ENCODE measurements at regions not wholly inside any gene's neighbourhood (a gene's known extent, or its start where the extent isn't known, plus 50 kb on each side); places are given as distances from the start of the nearest gene placed in this dataset.

- intact Hi-C loops (cut with DNase I; ENCODE audit: low total_unique reads): no loop called here
- ATAC-seq (no peak), DNase-seq (no peak)
- no peaks in the 10 kb centered on the region for H3K9me3 ChIP-seq
- H3K4me3 ChIP-seq: no peak overlapping the region
- H3K27ac ChIP-seq: no peak overlapping the region
- H3K27me3 ChIP-seq: no peaks in the 10 kb centered on the region
- H3K36me3 ChIP-seq: no peaks in the 10 kb centered on the region
- in situ Hi-C loops (cut with MboI; ENCODE audit: low sequenced_read_pairs in 4 of 4): no loop called here
- TF ChIP-seq POLR2A (IDR thresholded peaks at IDR 0.05): no peak
- TF ChIP-seq CTCF (IDR thresholded peaks at IDR 0.05 in 4 of 5, conservative IDR thresholded peaks at IDR 0.05 in 1 of 5): no peak
- peaks cover 0 to 10% of the 10 kb centered on the region in 2 donors for H3K4me1 ChIP-seq
Measured at GRCh38 chr1:201662646-201663045, 123.7 kb downstream of the NAV1 start.

GRCh38 chr1:201663491-201664113 lies 124.7 kb downstream of the NAV1 start:
- H3K4me1 ChIP-seq: peaks cover 0 to 10% of the 10 kb centered on the region in 2 donors
- intact Hi-C loops (cut with DNase I; ENCODE audit: low total_unique reads): no loop called here

GRCh38 chr1:201665036-201665435 lies 126.1 kb downstream of the NAV1 start:
- in situ Hi-C loops (cut with MboI; ENCODE audit: low sequenced_read_pairs in 4 of 4): no loop called here
- ATAC-seq (no peak), DNase-seq (no peak)
- no peak for TF ChIP-seq POLR2A (IDR thresholded peaks at IDR 0.05)
- no peak for TF ChIP-seq CTCF (IDR thresholded peaks at IDR 0.05 in 4 of 5, conservative IDR thresholded peaks at IDR 0.05 in 1 of 5)
- peaks cover 0 to 10% of the 10 kb centered on the region in 2 donors for H3K4me1 ChIP-seq
- no peak overlapping the region for H3K4me3 ChIP-seq
- H3K27me3 ChIP-seq: no peaks in the 10 kb centered on the region
- H3K27ac ChIP-seq: no peak overlapping the region
- H3K36me3 ChIP-seq: no peaks in the 10 kb centered on the region
- no peaks in the 10 kb centered on the region for H3K9me3 ChIP-seq
- intact Hi-C loops (cut with DNase I; ENCODE audit: low total_unique reads): no loop called here

More at GRCh38 chr1:201663491-201664113, 124.7 kb downstream of the NAV1 start:
- no peaks in the 10 kb centered on the region for H3K9me3 ChIP-seq
- in situ Hi-C loops (cut with MboI; ENCODE audit: low sequenced_read_pairs in 4 of 4): no loop called here
- no peak for ATAC-seq
- no peak overlapping the region for H3K27ac ChIP-seq
- no peaks in the 10 kb centered on the region for H3K27me3 ChIP-seq
- H3K36me3 ChIP-seq: no peaks in the 10 kb centered on the region
- DNase-seq: no peak
- TF ChIP-seq CTCF (IDR thresholded peaks at IDR 0.05 in 4 of 5, conservative IDR thresholded peaks at IDR 0.05 in 1 of 5) (no peak), POLR2A (IDR thresholded peaks at IDR 0.05) (no peak)
- no peak overlapping the region for H3K4me3 ChIP-seq

GRCh38 chr1:201666102-201666501 lies 127.2 kb downstream of the NAV1 start:
- H3K4me1 ChIP-seq: peaks cover 0 to 10% of the 10 kb centered on the region in 2 donors
- ATAC-seq (no peak), DNase-seq (no peak)
- TF ChIP-seq CTCF (IDR thresholded peaks at IDR 0.05 in 4 of 5, conservative IDR thresholded peaks at IDR 0.05 in 1 of 5) (no peak), POLR2A (IDR thresholded peaks at IDR 0.05) (no peak)
- no peak overlapping the region for H3K4me3 ChIP-seq
- no peaks in the 10 kb centered on the region for H3K27me3 ChIP-seq
- H3K36me3 ChIP-seq: no peaks in the 10 kb centered on the region
- H3K9me3 ChIP-seq: no peaks in the 10 kb centered on the region
- H3K27ac ChIP-seq: no peak overlapping the region
- intact Hi-C loops (cut with DNase I; ENCODE audit: low total_unique reads): no loop called here
- in situ Hi-C loops (cut with MboI; ENCODE audit: low sequenced_read_pairs in 4 of 4): no loop called here

- intact Hi-C loops (cut with DNase I; ENCODE audit: low total_unique reads): no loop called here
- no peak for TF ChIP-seq CTCF (IDR thresholded peaks at IDR 0.05 in 4 of 5, conservative IDR thresholded peaks at IDR 0.05 in 1 of 5)
- no peak for TF ChIP-seq POLR2A (IDR thresholded peaks at IDR 0.05)
Measured at GRCh38 chr1:201666645-201667044, 127.7 kb downstream of the NAV1 start.

More at GRCh38 chr1:201666645-201667044, 127.7 kb downstream of the NAV1 start:
- H3K4me3 ChIP-seq: no peak overlapping the region
- DNase-seq (no peak), ATAC-seq (no peak)
- no peaks in the 10 kb centered on the region for H3K9me3 ChIP-seq
- in situ Hi-C loops (cut with MboI; ENCODE audit: low sequenced_read_pairs in 4 of 4): no loop called here
- peaks cover 0 to 10% of the 10 kb centered on the region in 2 donors for H3K4me1 ChIP-seq
- no peaks in the 10 kb centered on the region for H3K27me3 ChIP-seq
- no peaks in the 10 kb centered on the region for H3K36me3 ChIP-seq
- H3K27ac ChIP-seq: no peak overlapping the region
